GM19351 (cell line): ENCODE measurements at regions not wholly inside any gene's neighbourhood (a gene's known extent, or its start where the extent isn't known, plus 50 kb on each side); places are given as distances from the start of the nearest gene placed in this dataset.
"Not testable (repeated sequence)": the region's sequence is repeated elsewhere in the genome, so short reads cannot be mapped to it uniquely, and the experiment has no call there.

Experiments
- ATAC-seq: cut with Tn5 transposase; IDR thresholded peaks from one replicate; pipeline ENCODE4 v1.9.1; 2021; ENCODE audit warnings: mild to moderate bottlenecking, moderate library complexity; ENCODE audit not compliant: unreplicated experiment

DNA sequence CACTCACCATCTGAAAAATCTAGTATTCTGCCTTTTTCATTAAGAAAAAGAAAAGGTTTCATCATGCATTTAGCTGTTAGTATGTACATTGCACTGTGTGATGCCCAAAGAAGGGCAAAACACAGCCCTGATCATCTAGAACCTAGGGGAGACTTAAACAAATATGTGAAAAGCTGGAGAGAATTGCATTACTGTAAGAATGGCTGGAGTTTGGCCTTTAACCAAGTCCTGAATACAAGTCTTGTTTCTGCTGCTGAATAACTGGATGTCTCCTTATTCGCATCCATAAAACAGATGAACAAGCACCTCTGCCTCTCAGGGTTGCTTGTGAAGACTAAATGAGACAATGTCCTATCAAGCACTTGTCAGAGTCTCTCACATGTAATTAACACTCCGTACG lies 233.4 kb upstream of the LRTM1 start:
- no peak for ATAC-seq

DNA sequence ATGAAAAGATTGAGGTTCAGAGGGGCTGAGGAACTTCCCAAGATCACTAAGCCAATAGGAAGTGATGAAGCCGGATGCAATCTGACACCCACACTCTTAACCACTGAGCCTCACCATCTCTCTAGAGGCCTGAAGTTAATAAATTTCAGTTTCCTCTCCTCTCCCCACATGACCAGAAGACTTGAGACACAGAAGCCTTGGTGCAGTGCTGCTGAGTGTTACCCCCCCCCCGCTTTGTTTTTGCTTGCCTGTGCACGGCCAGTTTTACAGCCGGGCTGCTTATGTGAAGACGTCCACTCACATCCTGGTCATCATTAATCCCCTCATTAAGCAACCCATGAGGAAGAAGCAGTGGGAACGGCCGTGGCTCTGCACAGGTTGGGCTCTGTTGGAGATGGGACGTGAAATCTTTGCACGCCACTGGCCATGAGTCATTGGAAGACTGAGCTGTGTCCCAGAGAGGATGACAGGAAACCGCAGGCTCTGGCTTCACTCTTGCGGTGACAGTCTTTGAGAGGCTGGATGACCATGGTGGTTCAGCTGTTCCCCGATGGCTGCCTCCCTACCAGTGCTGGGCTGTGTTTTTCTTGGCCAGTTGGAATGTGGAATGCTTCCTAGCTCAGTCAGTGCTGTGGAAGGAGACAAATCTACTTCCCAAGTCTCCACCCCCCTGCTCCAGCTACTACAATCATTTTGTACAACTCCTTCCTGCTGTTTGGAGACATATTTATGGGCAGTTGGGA lies 232.6 kb upstream of the LRTM1 start:
- ATAC-seq: peak; percentile 65

DNA sequence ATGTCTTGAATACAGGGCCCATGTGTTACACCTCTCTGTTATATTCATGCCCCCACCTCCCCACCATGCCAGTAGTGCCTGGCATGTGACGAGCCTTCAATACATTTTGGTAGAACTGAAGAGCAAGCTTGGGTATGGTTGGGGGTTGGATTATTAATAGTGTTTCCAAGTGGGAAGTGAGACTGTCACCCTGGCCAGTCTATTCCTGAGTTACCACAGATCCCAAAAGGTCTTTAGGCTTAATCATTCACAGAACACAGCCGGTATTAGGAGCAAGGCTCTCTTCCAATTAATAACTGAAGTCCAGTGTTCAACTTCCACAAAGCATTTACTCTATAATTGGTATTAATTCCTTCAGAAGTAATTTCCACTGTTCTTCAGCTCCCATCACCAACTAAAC lies 231.9 kb upstream of the LRTM1 start:
- ATAC-seq: no peak

DNA sequence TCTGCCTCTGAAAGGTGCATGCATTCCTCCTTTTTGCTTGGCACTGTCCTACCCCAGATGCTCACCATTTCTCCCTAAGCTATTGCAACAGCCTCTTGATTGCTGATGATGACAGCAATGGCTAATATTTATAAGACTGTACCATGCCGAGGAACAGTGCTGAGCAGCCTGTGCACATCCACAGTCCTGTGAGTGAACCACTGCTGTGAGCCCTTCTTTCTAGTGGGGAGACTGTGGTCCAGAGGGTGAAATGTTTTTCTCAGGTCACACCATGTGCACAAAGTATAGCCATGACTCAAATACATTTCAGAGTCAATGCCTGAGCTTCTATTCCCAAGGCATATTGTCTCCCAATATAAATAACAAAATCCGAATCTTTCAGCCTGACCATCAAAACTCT lies 231.2 kb upstream of the LRTM1 start:
- ATAC-seq: no peak

DNA sequence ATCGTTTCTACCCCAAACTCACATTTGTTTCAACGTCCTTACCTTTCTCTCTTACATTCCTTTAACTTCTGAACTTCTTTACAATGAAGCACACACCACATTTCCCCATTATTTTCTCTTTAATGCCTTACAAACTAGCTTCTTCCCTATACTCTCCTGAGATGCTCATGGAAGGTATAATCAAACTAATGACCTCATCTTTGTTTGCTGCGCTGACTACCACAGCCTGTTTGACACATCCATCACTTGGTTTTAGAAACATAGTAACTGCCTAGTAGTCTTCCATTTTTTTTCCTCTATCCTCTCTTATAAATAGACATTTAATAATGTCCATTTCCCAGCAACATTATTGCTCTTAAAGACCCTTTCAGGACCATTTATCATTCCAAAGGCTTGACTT lies 230.5 kb upstream of the LRTM1 start:
- no peak for ATAC-seq

DNA sequence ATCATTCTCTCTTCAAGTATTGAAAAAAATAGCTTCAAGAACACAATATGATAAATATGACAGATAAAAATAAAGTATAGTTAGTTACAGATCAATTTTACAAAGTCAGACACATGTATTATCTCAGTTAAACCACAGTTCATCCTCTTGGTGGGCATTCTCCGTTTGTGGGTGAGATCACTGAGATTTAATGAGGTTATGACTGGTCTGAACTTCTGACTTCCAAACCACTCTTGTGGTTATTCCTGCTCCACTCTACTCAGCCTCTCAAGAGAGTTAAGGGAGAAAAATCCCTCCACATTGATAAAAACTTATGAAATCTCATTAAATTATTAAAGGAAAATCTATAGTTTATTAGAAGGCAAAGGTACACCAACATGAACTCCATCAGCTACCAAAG lies 229.9 kb upstream of the LRTM1 start:
- no peak for ATAC-seq

DNA sequence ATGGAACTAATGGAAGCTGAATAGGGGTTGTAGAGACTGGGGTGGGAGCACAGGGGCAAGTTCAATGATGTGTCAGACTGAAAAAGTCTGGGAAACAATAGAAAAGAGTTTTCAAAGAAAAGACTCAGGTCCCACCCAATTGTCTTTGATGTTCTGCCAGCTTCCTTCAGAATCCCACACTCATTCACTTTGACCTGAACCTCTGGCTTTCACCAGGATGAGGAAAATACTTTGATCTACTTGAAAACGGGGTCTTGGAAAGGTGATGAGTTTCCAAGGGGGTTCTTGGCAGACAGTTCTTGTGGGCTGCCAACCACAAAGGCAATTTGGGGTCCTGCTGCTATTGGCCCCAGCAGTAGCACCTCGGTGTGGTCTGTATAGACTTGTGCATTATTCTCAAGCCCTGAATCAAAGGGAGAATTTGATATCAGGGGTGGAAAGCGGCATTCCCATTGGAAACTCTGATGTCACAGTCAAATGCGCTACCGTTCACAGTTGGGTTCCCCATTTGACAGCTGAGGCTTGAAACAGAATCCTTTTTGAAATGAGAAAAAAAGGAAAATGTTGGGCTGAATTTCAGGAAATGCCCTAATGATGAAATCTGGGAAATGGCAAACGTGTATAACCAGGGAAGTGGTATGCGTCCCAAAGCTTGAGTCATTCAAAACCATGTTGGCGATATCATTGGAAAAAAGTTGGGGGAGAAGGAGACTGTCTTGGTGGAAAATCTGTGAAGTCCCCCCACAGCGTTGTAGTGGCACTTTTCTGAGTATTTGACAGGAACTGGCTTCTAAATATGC lies 229.2 kb upstream of the LRTM1 start:
- no peak for ATAC-seq

DNA sequence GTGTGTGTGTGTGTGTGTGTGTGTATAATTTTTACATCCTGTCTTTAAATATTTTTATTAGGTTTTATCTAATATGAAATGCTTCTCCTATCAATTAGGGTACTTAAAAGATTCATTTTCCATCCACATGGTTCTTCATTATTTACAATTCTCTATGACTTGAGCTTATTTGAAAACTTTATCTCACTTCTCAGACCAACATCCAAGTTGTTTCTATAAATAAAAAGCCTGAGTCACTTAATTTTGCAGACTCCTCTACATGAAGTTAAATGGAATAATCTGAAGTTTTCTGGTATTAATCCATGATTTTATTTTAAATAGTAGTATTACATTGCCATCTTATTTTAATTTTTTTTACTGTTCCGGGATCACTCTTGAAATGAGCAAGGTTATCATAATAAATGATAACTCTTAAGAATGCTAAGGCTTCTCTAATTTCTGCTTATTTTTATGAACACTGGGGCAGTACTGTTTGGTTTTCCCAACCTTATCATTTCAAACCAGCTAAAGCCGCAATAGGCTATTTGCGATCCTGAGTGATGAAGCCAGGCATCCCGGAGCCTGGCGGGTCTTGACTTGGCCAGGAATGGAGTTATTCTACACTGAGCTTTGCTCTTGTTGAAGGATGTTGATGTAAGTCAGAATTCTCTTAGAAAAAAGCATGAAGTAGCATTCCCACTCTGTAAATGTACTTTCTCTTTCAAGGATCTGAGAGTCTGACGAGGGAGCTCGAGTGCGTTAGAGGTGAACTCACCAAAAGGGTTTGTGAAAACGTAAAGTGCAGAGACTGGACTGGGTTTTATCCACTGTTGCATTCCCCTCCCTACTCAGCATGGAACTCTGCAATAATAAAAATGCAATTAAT lies 220.2 kb upstream of the LRTM1 start:
- ATAC-seq: no peak

DNA sequence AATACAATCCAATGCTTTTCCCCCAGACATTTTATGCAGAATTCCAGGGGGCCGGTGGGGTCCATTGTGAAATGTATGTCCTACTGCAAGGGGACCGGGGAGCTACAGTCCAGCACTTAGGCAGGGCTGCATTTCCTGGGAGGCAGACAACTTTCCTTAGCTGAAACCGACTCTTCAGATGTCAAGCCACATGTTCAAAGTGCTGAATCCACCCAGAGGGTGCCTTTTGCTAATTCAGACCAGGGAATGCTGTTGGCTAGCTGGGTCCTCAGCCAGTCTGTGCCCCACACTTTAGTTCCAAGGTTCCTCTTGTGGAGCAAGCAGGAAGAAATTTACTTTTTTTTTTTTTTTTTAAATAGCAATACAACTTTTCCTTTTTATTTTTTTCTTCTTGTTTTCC lies 219.5 kb upstream of the LRTM1 start:
- no peak for ATAC-seq

DNA sequence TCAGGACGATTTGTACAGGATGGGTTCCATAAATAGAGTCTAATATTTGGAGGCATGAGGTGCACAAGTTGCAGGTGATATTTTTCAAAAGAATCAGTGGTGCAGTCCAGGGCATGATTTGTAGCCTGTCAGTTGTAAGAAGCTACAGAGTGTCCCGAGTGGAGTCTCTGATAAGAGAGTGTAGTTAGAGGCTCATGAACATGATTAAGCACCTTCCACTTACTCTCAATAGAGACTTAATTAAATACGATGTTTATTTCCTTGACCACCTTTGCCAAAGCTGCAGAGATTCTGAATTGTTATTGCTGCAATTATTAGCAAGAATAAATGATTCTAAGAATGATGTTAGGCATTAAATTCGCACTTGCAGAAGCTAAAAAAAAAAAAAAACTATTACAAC lies 218.4 kb upstream of the LRTM1 start:
- ATAC-seq: no peak

DNA sequence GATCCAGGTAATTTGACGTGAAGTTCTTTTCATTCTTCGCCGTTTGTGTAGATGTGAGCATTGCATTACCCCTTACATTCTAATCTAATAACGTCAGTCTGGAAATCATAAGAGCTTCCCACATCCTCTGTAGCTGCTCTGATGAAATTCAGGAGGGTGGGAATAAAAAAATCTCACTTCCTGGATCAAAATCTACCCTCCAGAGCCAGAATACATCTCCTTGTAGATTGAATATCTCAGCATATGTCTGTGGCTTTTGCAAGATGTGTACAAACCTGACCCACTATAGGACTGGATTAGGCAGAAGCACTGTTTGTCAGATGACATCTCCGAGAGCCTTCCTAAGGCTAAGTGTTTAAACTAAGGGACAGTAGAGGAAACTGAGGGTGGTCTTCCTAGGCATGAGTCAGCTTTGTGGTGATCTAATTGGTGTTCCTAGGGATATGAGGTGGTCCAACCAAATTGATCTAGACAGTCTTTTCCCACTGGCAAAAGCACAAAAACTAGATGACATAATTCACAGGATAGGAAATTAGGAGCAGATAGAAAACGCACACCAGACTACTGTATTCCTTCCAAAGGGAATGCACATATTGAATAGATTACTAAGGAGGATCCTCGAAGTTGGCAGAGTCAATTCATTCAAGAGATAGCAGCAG lies 216.3 kb upstream of the LRTM1 start:
- no peak for ATAC-seq

DNA sequence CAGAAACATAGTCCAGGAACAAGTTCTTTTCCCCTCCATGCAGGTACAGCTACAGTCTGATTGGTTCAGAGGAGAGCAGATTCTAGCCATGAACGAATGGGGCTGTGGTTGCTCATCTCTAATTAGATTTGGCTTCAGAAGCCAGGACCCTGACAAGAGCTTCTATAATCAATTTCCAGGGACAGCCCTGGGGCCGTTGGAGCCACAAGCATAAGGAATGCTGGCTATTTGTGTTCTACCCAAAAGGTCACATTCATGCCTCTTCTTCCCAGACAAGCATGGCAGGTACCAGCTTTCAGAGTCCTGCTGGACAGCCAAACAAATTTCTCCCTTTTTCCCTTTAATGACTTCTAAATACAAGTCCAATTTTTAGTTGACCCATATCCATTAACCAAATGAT lies 215.5 kb upstream of the LRTM1 start:
- ATAC-seq: no peak

DNA sequence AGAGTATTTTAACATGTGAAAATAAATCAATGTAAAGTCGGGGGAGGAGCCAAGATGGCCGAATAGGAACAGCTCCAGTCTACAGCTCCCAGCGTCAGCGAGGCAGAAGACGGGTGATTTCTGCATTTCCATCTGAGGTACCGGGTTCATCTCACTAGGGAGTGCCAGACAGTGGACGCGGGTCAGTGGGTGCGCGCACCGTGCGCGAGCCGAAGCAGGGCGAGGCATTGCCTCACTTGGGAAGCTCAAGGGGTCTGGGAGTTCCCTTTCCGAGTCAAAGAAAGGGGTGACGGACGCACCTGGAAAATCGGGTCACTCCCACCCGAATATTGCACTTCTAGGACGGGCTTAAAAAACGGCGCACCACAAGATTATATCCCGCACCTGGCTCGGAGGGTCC lies 208.4 kb upstream of the LRTM1 start:
- ATAC-seq: not testable (repeated sequence)

DNA sequence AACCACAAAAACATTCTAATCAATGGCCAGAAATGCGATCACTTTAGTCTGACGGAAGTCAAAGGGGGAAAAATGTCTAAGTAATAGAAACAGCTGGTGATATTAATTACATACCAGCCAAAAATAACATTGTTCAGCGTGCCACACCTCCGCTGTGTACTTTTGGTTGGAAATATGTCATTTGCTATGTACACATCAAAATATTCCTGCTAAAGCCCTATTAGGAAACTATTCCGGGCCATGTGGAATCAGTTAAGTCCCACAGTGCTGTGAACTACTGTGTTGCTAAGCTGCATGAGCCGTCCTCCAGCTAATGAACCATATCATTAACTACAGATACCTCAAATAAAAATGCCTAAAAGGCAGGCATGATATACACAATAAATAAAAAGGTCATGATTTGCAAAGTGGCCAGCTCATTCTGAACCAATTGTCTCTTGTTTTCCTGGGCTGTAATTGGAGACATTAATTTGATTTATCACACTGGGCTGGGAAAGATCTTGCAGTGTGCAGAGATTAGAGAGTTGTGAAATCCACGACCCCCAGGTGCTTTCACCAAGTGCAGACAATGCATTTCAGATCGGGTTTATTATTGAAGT lies 200.5 kb upstream of the LRTM1 start:
- no peak for ATAC-seq

DNA sequence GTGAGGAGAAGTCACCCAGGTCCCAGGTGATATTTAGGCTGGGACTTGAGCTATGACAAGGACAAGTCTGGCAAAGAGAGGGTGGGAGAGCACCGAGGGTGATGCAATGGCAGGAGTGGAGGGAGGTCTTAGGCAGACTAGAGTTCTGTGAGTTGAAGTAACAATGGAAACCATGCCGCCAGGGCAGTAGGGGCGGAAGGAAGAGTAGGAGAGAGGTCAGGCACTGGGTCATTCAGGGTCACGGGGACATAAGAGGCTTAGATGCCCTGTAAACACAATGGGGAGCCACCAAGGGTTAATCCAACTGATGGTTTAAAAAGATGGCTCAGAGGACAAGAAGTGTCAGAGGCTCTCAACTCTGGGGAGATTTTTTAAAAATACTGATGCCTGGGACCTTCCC lies 199.7 kb upstream of the LRTM1 start:
- ATAC-seq: no peak

DNA sequence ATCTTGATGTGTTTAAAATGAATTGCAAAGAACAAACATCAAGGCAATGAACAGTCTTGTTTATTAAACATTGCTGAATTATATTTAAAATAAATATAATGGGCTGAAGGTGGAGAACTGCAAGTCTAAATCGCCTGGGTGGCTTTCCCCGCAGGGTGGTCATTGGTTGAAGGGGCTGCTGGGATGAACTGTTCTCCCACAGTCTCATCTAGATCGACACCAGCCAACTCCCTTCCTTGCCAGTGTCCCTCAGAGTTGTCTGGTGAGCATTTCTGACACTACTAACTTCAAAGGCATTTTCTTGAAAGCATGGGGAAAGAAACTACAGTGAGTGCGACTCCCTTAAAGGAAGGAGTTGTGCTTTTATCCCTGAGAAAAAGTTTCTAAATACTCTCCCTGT lies 196.5 kb upstream of the LRTM1 start:
- ATAC-seq: no peak
